GM12878 (cell line): ENCODE measurements at regions not wholly inside any gene's neighbourhood (a gene's known extent, or its start where the extent isn't known, plus 50 kb on each side); places are given as distances from the start of the nearest gene placed in this dataset.

Experiments
- ATAC-seq: fragments of 200-7000 bp; cut with Tn5 transposase; 3 replicates; pipeline ENCODE4 v1.9.1; 2020; ENCODE audit warnings: mild to moderate bottlenecking, moderate library complexity
- BruUV-seq: library from RNA; stranded (reverse); fragments of 400-500 nt; replicated peaks from 2 replicates; lab custom pipeline; 2021; lab: Mats Ljungman, UMichigan
- CTCF ChIA-PET: fragments of 300-600 bp; sonication (Branson Sonifier 250); formaldehyde crosslinking; extraction: SDS; loops from one replicate; lab custom pipeline; 2021; ENCODE audit warnings: inconsistent platforms; lab: Yijun Ruan, JAX
- POLR2A ChIA-PET: fragments of 350-600 bp; formaldehyde crosslinking; extraction: SDS; loops from one replicate; lab custom pipeline; 2021; ENCODE audit warnings: inconsistent platforms; lab: Charles Lee
- RAD21 ChIA-PET: fragments of 300-600 bp; sonication (Branson Sonifier 250); formaldehyde crosslinking; loops from one replicate; lab custom pipeline; 2023; ENCODE audit warnings: antibody characterized with exemption; ENCODE audit not compliant: unreplicated experiment; lab: Charles Lee
- SMC1A ChIA-PET: fragments of 300-600 bp; sonication (Branson Sonifier 250); formaldehyde crosslinking; loops from one replicate; lab custom pipeline; 2023; ENCODE audit not compliant: unreplicated experiment, uncharacterized antibody; lab: Charles Lee
- DNase-seq: peaks from one replicate; pipeline ENCODE4 v3.0.0-alpha.2; 2011; ENCODE audit warnings: low read depth, low spot score
- FAIRE-seq: peaks from 3 replicates; lab custom pipeline; 2011; peaks lifted over from hg19 to GRCh38; lab: Jason Lieb, UNC
- H2AFZ ChIP-seq: 2 replicates; pipeline ENCODE4 v1.6.0; 2011; ENCODE audit warnings: low read depth, low read length, control low read depth; ENCODE audit not compliant: control insufficient read depth
- H3K27ac ChIP-seq: 2 replicates; pipeline ENCODE4 v1.5.1; 2011; ENCODE audit warnings: control low read depth; ENCODE audit not compliant: control insufficient read depth, insufficient read depth
- H3K27me3 ChIP-seq, 2 experiments: replicated peaks in 1 of 2; 2 replicates each; pipeline versions ENCODE4 v1.6.0 to v1.6.1; 2011; ENCODE audit warnings: low read length in 1 of 2; ENCODE audit not compliant: control insufficient read depth in 2 of 2, insufficient read depth in 2 of 2
- H3K36me3 ChIP-seq, 2 experiments: 2 replicates each; pipeline ENCODE4 v1.5.1; 2011; ENCODE audit warnings: low read length in 1 of 2; ENCODE audit not compliant: control insufficient read depth in 2 of 2, insufficient read depth in 2 of 2
- H3K4me1 ChIP-seq: 2 replicates; pipeline ENCODE4 v1.6.1; 2011; ENCODE audit warnings: mild to moderate bottlenecking, low read length, moderate library complexity, mixed read lengths; ENCODE audit not compliant: control insufficient read depth, insufficient read depth
- H3K4me2 ChIP-seq: 2 replicates; pipeline ENCODE4 v1.6.0; 2011; ENCODE audit warnings: control low read depth; ENCODE audit not compliant: control insufficient read depth, insufficient read depth
- H3K4me3 ChIP-seq: fragments of 200-600 bp; sonication (generic); 2 replicates; pipeline ENCODE4 v1.5.1; 2016
- H3K79me2 ChIP-seq: 2 replicates; pipeline ENCODE4 v1.6.0; 2011; ENCODE audit warnings: low read length; ENCODE audit not compliant: control insufficient read depth, insufficient read depth
- H3K9ac ChIP-seq: 2 replicates; pipeline ENCODE4 v1.8.0; 2011; ENCODE audit warnings: low read length, control low read depth, mixed read lengths; ENCODE audit not compliant: control insufficient read depth, insufficient read depth
- H3K9me3 ChIP-seq: replicated peaks from 3 replicates; pipeline ENCODE4 v1.5.1; 2011; ENCODE audit warnings: mild to moderate bottlenecking, low read length; ENCODE audit not compliant: control insufficient read depth, insufficient read depth
- H4K20me1 ChIP-seq: 2 replicates; pipeline ENCODE4 v1.6.0; 2011; ENCODE audit not compliant: control insufficient read depth, insufficient read depth
- BACH1 ChIP-seq: fragments of 450-650 bp; IDR thresholded peaks from 2 replicates; pipeline ENCODE4 v1.6.1; 2017; ENCODE audit warnings: mild to moderate bottlenecking, borderline replicate concordance
- E2F4 ChIP-seq: IDR thresholded peaks from 2 replicates; pipeline ENCODE4 v1.6.1; 2012; ENCODE audit warnings: low read depth, low read length, improper control_type of control experiment
- EED ChIP-seq: sonication (generic); IDR thresholded peaks from 2 replicates; pipeline ENCODE4 v1.6.1; 2016; ENCODE audit warnings: antibody characterized with exemption, low read depth
- EGR1 ChIP-seq, 2 experiments: IDR thresholded peaks; 1 replicate in 1 of 2; 2 replicates in 1 of 2; pipeline ENCODE4 v1.6.1; 2011 to 2012; ENCODE audit warnings: low read depth in 2 of 2, low read length in 2 of 2, borderline replicate concordance in 1 of 2, mild to moderate bottlenecking in 1 of 2, moderate library complexity in 1 of 2
- LARP7 ChIP-seq: fragments of 450-650 bp; IDR thresholded peaks from 2 replicates; pipeline ENCODE4 v1.6.1; 2017; ENCODE audit warnings: mild to moderate bottlenecking
- MYB ChIP-seq: fragments of 150-350 bp; IDR thresholded peaks from 2 replicates; pipeline ENCODE4 v1.6.1; 2014; ENCODE audit warnings: mild to moderate bottlenecking, low read depth, low read length, borderline replicate concordance
- NFXL1 ChIP-seq: fragments of 450-650 bp; IDR thresholded peaks from 2 replicates; pipeline ENCODE4 v1.6.1; 2017; ENCODE audit warnings: antibody characterized with exemption, mild to moderate bottlenecking, borderline replicate concordance
- SKIL ChIP-seq: fragments of 450-650 bp; IDR thresholded peaks from 2 replicates; pipeline ENCODE4 v1.6.1; 2017; ENCODE audit warnings: mild to moderate bottlenecking, low read depth, inconsistent platforms; ENCODE audit not compliant: poor library complexity, severe bottlenecking
- SMAD5 ChIP-seq: IDR thresholded peaks from 2 replicates; pipeline ENCODE4 v1.6.1; 2016; ENCODE audit warnings: antibody characterized with exemption, low read depth
- WGBS: methylation state at CpG from one replicate; pipeline ENCODE4 v1.1.6; 2016; ENCODE audit warnings: low lambda C conversion rate; ENCODE audit not compliant: insufficient replicate concordance, insufficient coverage; ENCODE audit errors: missing lambda C conversion rate; 5-methylcytosine and 5-hydroxymethylcytosine counted together
- in situ Hi-C: fragments of 300-500 bp; cut with MboI; formaldehyde crosslinking; loops from 9 replicates; pipeline ENCODE4 v1.14.3; 2018; ENCODE audit warnings: mixed read lengths
- intact Hi-C: fragments of 100-400 bp; cut with micrococcal nuclease; formaldehyde crosslinking; loops from one replicate; pipeline ENCODE4 v1.14.2; 2022; ENCODE audit not compliant: unreplicated experiment

- in situ Hi-C loops: no loop called here
- no peak overlapping the region for H3K4me2 ChIP-seq
- RAD21 ChIA-PET: no interaction called here
- no peak overlapping the region for H3K27ac ChIP-seq
- no TSS peak for BruUV-seq
- no peak overlapping the region for H3K4me3 ChIP-seq
- H2AFZ ChIP-seq: no peak overlapping the region
- no peaks in the 10 kb centered on the region for H3K79me2 ChIP-seq
- CTCF ChIA-PET: no interaction called here
- H3K27me3 ChIP-seq: no peaks in the 10 kb centered on the region
- WGBS: 0% methylated on average over 2 of the region's 2 CpGs
- no peaks in the 10 kb centered on the region for H4K20me1 ChIP-seq
- FAIRE-seq (no peak), DNase-seq (no peak), ATAC-seq (no peak)
- SMC1A ChIA-PET: no interaction called here
- intact Hi-C loops: no loop called here
- no peaks in the 10 kb centered on the region for H3K36me3 ChIP-seq
- H3K9me3 ChIP-seq: no peaks in the 10 kb centered on the region
- no peak overlapping the region for H3K9ac ChIP-seq
- POLR2A ChIA-PET: no interaction called here
- no peaks in the 10 kb centered on the region for H3K4me1 ChIP-seq
- no peak for TF ChIP-seq E2F4
- no peak for TF ChIP-seq LARP7
Observed at GRCh38 chr16:5385115-5385514, 287.5 kb upstream of the EEF2KMT start.

- DNase-seq (no peak), ATAC-seq (no peak), FAIRE-seq (no peak)
- ChIA-PET SMC1A (no interaction called here), RAD21 (no interaction called here), CTCF (no interaction called here), POLR2A (no interaction called here)
- no peak overlapping the region for H2AFZ ChIP-seq
- no TSS peak for BruUV-seq
- H3K9ac ChIP-seq: no peak overlapping the region
- no peaks in the 10 kb centered on the region for H3K4me1 ChIP-seq
- H4K20me1 ChIP-seq: no peaks in the 10 kb centered on the region
- 3% methylated on average over 2 of the region's 2 CpGs for WGBS
- no peaks in the 10 kb centered on the region for H3K79me2 ChIP-seq
- intact Hi-C loops: no loop called here
- H3K9me3 ChIP-seq: no peaks in the 10 kb centered on the region
- no peaks in the 10 kb centered on the region for H3K36me3 ChIP-seq
- H3K4me2 ChIP-seq: no peak overlapping the region
- in situ Hi-C loops: no loop called here
- no peaks in the 10 kb centered on the region for H3K27me3 ChIP-seq
- no peak overlapping the region for H3K27ac ChIP-seq
- no peak for TF ChIP-seq MYB
- TF ChIP-seq SKIL: no peak
- TF ChIP-seq SMAD5: no peak
- TF ChIP-seq BACH1: no peak
- TF ChIP-seq EGR1 (IDR thresholded peaks at IDR 0.05; ENCODE audit: borderline replicate concordance in 1 of 2, low read depth in 2 of 2, low read length in 2 of 2): no peak
- no peak for TF ChIP-seq EED
- TF ChIP-seq NFXL1: no peak
- no peak overlapping the region for H3K4me3 ChIP-seq
Observed at GRCh38 chr16:5383737-5384136, 286.1 kb upstream of the EEF2KMT start.
